HL-60 (cell line): ENCODE measurements at regions not wholly inside any gene's neighbourhood (a gene's known extent, or its start where the extent isn't known, plus 50 kb on each side); places are given as distances from the start of the nearest gene placed in this dataset.

Experiments
- GABPA ChIP-seq: IDR thresholded peaks from 2 replicates; pipeline ENCODE4 v1.6.1; 2012; ENCODE audit warnings: low read depth
- POLR2AphosphoS5 ChIP-seq: IDR thresholded peaks from 2 replicates; pipeline ENCODE4 v1.6.1; 2012; ENCODE audit warnings: low read depth
- TF ChIP-seq, protein P1 (sequence below): IDR thresholded peaks from 2 replicates; pipeline ENCODE4 v1.6.1; 2012; ENCODE audit warnings: low read depth; ENCODE audit not compliant: insufficient replicate concordance
- TF ChIP-seq, protein P2 (sequence below): IDR thresholded peaks from one replicate; pipeline ENCODE4 v1.5.1; 2011; ENCODE audit warnings: low read length, control low read depth, inconsistent platforms; ENCODE audit not compliant: insufficient read depth

DNA sequence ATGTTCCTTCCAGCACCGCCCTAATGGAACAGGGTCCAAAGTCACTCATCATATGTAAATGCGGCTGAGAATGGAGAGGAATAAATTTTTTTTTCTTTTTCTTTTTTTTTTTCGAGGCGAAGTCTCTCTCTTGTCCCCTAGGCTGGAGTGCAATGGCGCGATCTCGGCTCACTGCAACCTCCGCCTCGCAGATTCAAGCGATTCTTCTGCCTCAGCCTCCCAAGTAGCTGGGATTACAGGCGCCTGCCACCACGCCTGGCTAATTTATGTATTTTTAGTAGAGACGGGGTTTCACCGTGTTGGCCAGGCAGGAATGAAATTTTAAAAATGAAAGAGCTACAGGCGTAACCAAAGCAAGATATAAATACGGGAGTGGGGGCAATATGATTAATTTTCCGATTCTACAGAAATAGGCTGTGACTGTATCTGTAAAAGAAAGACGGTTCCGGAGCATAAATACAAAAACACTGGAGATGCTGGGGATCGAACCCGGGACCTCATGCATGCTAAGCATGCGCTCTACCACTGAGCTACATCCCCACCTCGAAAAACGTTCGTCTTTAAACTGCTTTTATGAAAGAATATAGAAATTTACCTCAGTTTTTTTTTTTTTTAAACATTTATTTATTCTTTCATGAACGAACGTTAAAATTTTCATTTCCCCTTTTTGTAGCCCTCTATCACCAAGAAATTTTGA, 132.2 kb downstream of the GPX5 start:
- TF ChIP-seq POLR2AphosphoS5: no peak
- no peak for TF ChIP-seq GABPA
- TF ChIP-seq, protein P1, sequence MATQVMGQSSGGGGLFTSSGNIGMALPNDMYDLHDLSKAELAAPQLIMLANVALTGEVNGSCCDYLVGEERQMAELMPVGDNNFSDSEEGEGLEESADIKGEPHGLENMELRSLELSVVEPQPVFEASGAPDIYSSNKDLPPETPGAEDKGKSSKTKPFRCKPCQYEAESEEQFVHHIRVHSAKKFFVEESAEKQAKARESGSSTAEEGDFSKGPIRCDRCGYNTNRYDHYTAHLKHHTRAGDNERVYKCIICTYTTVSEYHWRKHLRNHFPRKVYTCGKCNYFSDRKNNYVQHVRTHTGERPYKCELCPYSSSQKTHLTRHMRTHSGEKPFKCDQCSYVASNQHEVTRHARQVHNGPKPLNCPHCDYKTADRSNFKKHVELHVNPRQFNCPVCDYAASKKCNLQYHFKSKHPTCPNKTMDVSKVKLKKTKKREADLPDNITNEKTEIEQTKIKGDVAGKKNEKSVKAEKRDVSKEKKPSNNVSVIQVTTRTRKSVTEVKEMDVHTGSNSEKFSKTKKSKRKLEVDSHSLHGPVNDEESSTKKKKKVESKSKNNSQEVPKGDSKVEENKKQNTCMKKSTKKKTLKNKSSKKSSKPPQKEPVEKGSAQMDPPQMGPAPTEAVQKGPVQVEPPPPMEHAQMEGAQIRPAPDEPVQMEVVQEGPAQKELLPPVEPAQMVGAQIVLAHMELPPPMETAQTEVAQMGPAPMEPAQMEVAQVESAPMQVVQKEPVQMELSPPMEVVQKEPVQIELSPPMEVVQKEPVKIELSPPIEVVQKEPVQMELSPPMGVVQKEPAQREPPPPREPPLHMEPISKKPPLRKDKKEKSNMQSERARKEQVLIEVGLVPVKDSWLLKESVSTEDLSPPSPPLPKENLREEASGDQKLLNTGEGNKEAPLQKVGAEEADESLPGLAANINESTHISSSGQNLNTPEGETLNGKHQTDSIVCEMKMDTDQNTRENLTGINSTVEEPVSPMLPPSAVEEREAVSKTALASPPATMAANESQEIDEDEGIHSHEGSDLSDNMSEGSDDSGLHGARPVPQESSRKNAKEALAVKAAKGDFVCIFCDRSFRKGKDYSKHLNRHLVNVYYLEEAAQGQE: no peak
- TF ChIP-seq, protein P2, sequence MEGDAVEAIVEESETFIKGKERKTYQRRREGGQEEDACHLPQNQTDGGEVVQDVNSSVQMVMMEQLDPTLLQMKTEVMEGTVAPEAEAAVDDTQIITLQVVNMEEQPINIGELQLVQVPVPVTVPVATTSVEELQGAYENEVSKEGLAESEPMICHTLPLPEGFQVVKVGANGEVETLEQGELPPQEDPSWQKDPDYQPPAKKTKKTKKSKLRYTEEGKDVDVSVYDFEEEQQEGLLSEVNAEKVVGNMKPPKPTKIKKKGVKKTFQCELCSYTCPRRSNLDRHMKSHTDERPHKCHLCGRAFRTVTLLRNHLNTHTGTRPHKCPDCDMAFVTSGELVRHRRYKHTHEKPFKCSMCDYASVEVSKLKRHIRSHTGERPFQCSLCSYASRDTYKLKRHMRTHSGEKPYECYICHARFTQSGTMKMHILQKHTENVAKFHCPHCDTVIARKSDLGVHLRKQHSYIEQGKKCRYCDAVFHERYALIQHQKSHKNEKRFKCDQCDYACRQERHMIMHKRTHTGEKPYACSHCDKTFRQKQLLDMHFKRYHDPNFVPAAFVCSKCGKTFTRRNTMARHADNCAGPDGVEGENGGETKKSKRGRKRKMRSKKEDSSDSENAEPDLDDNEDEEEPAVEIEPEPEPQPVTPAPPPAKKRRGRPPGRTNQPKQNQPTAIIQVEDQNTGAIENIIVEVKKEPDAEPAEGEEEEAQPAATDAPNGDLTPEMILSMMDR: no peak
